Gastrocnemius medialis (tissue), 4 donors: ENCODE measurements at regions not wholly inside any gene's neighbourhood (a gene's known extent, or its start where the extent isn't known, plus 50 kb on each side); places are given as distances from the start of the nearest gene placed in this dataset.

Source experiments
- POLR2A ChIP-seq, 2 donors: fragments of 450-650 bp; IDR thresholded peaks; one replicate each; pipeline ENCODE4 v1.6.1; 2017; ENCODE audit warnings: antibody characterized with exemption in 2 of 2, mild to moderate bottlenecking in 2 of 2, moderate library complexity in 2 of 2
- TF ChIP-seq, protein P1 (sequence below), 5 experiments: fragments of 450-650 bp in 3 of 5; fragments of 200-600 bp in 2 of 5; sonication (generic) in 2 of 5; IDR thresholded peaks in 4 of 5; conservative IDR thresholded peaks in 1 of 5; 1 replicate in 4 of 5; 2 replicates in 1 of 5; pipeline ENCODE4 v1.5.1; 2016 to 2019; ENCODE audit warnings: antibody characterized with exemption in 5 of 5, mild to moderate bottlenecking in 3 of 5, moderate library complexity in 3 of 5

- TF ChIP-seq POLR2A (IDR thresholded peaks at IDR 0.05), result no peak
- TF ChIP-seq, protein P1, sequence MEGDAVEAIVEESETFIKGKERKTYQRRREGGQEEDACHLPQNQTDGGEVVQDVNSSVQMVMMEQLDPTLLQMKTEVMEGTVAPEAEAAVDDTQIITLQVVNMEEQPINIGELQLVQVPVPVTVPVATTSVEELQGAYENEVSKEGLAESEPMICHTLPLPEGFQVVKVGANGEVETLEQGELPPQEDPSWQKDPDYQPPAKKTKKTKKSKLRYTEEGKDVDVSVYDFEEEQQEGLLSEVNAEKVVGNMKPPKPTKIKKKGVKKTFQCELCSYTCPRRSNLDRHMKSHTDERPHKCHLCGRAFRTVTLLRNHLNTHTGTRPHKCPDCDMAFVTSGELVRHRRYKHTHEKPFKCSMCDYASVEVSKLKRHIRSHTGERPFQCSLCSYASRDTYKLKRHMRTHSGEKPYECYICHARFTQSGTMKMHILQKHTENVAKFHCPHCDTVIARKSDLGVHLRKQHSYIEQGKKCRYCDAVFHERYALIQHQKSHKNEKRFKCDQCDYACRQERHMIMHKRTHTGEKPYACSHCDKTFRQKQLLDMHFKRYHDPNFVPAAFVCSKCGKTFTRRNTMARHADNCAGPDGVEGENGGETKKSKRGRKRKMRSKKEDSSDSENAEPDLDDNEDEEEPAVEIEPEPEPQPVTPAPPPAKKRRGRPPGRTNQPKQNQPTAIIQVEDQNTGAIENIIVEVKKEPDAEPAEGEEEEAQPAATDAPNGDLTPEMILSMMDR (IDR thresholded peaks at IDR 0.05 in 4 of 5, conservative IDR thresholded peaks at IDR 0.05 in 1 of 5), result no peak
These were observed 562.7 kb downstream of the TRIML1 start for GRCh38 chr4:188701952-188702351.
